ENCODE measurements at regions not wholly inside any gene's neighbourhood (a gene's known extent, or its start where the extent isn't known, plus 50 kb on each side); places are given as distances from the start of the nearest gene placed in this dataset.

GRCh38 chr21:28358170-28358569 is 634.5 kb downstream of the LTN1 start:
- intact Hi-C loops (cut with micrococcal nuclease), result no loop called here
- CTCF ChIA-PET (ENCODE audit: low intra/inter-chr PET ratio), result no interaction called here
- Histone ChIP-seq H3K4me2 (ENCODE audit: insufficient read depth, low read length) (no peak overlapping the region), H3K4me1 (replicated peaks in 1 of 2; ENCODE audit: control insufficient read depth in 2 of 2, insufficient read depth in 2 of 2, low read length in 2 of 2) (no peaks in the 10 kb centered on the region), H3K4me3 (no peak overlapping the region), H3K27me3 (ENCODE audit: control insufficient read depth in 2 of 2, insufficient read depth in 2 of 2, low read length in 2 of 2) (no peaks in the 10 kb centered on the region), H2AFZ (ENCODE audit: low read depth, low read length) (no peak overlapping the region), H4K20me1 (replicated peaks; ENCODE audit: control insufficient read depth, insufficient read depth, low read length) (no peaks in the 10 kb centered on the region), H3K36me3 (ENCODE audit: control insufficient read depth, insufficient read depth, low read length) (no peaks in the 10 kb centered on the region), H3K9ac (ENCODE audit: insufficient read depth in 1 of 2, low read depth in 2 of 2, low read length in 2 of 2) (no peak overlapping the region), H3K9me3 (replicated peaks; ENCODE audit: control insufficient read depth, insufficient read depth, low read depth, low read length) (no peaks in the 10 kb centered on the region), H3K27ac (ENCODE audit: extremely low read depth, low read depth, low read length) (no peak overlapping the region), H3K79me2 (ENCODE audit: control insufficient read depth, insufficient read depth, low read length) (no peaks in the 10 kb centered on the region), H3K9me1 (ENCODE audit: control insufficient read depth, insufficient read depth, low read length) (no peaks in the 10 kb centered on the region)
- FAIRE-seq (no peak), DNase-seq (ENCODE audit: extremely low read depth in 1 of 4, low spot score in 3 of 4) (no peak), ATAC-seq (no peak)
- in situ Hi-C loops (cut with MboI), result no loop called here
- WGBS (ENCODE audit: insufficient coverage, low coverage, missing lambda C conversion rate), result 4% methylated on average over 1 of the region's 1 CpG
- POLR2A ChIA-PET, result no interaction called here
- BruUV-seq (replicated peaks), result no TSS peak
- TF ChIP-seq LEF1 (IDR thresholded peaks at IDR 0.05) (no peak), ZNF274 (IDR thresholded peaks at IDR 0.05; ENCODE audit: borderline replicate concordance, low read depth, low read length) (no peak), NFE2 (IDR thresholded peaks at IDR 0.05; ENCODE audit: low read depth) (no peak), RBM34 (IDR thresholded peaks at IDR 0.05; ENCODE audit: borderline replicate concordance, insufficient read depth, low read length) (no peak), PATZ1 (CRISPR knock-in tag; IDR thresholded peaks at IDR 0.05; ENCODE audit: borderline replicate concordance) (no peak), BRD9 (IDR thresholded peaks at IDR 0.05; ENCODE audit: low read depth, partially characterized antibody) (no peak), ZBTB1 (CRISPR knock-in tag; IDR thresholded peaks at IDR 0.05; ENCODE audit: borderline replicate concordance, low read depth) (no peak), PHF8 (IDR thresholded peaks at IDR 0.05; ENCODE audit: borderline replicate concordance, low read length) (no peak), BRF2 (IDR thresholded peaks at IDR 0.05; ENCODE audit: borderline replicate concordance, insufficient read depth, insufficient read length) (no peak), SETDB1 (IDR thresholded peaks at IDR 0.05; ENCODE audit: low read length) (no peak), MYBL2 (IDR thresholded peaks at IDR 0.05; ENCODE audit: low read depth) (no peak), MYBL2 (CRISPR knock-in tag; IDR thresholded peaks at IDR 0.05; ENCODE audit: borderline replicate concordance) (no peak), ARID4B (CRISPR knock-in tag; IDR thresholded peaks at IDR 0.05) (no peak), ETS1 (conservative IDR thresholded peaks at IDR 0.05; ENCODE audit: control insufficient read depth, low read depth, low read length) (no peak), POLR2AphosphoS2 (IDR thresholded peaks at IDR 0.05; ENCODE audit: low read length) (no peak), EP300 (IDR thresholded peaks at IDR 0.05; ENCODE audit: low read length) (no peak)
